ENCODE measurements at regions not wholly inside any gene's neighbourhood (a gene's known extent, or its start where the extent isn't known, plus 50 kb on each side); places are given as distances from the start of the nearest gene placed in this dataset.

DNA sequence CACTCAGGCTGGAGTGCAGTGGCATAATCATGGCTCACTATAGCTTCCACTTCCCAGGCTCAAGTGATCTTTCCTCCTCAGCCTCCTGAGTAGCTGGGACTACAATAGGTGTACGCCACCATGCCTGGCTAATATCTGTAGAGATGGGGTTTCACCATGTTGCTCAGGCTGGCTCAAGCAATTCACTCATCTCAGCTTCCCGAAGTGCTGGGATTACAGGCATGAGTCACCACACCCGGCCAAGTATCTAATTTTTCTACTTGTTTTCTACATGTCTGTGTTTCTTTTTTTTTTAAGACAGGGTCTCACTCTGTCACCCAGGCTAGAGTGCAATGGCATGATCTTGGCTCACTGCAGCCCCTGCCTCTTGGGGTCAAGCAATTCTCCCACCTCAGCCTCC lies 119.7 kb upstream of the MED13L start:
- DNase-seq (ENCODE audit: low read depth, low spot score): no peak
- POLR2A ChIA-PET: no interaction called here
- no peaks in the 10 kb centered on the region for H3K9me3 ChIP-seq (ENCODE audit: control insufficient read depth, insufficient read depth, low read length)
- no peak overlapping the region for H3K27ac ChIP-seq (ENCODE audit: low read depth, low read length)
- TF ChIP-seq, protein P1, sequence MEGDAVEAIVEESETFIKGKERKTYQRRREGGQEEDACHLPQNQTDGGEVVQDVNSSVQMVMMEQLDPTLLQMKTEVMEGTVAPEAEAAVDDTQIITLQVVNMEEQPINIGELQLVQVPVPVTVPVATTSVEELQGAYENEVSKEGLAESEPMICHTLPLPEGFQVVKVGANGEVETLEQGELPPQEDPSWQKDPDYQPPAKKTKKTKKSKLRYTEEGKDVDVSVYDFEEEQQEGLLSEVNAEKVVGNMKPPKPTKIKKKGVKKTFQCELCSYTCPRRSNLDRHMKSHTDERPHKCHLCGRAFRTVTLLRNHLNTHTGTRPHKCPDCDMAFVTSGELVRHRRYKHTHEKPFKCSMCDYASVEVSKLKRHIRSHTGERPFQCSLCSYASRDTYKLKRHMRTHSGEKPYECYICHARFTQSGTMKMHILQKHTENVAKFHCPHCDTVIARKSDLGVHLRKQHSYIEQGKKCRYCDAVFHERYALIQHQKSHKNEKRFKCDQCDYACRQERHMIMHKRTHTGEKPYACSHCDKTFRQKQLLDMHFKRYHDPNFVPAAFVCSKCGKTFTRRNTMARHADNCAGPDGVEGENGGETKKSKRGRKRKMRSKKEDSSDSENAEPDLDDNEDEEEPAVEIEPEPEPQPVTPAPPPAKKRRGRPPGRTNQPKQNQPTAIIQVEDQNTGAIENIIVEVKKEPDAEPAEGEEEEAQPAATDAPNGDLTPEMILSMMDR (IDR thresholded peaks at IDR 0.05; ENCODE audit: low read depth, low read length): no peak
- CTCF ChIA-PET: interaction anchor here (0.6 to 0.7 kb wide), 2 partner anchors 12 to 108 kb away, joined by 3 to 7 read pairs; no protein-coding TSS in a partner anchor
- no peak overlapping the region for H3K4me3 ChIP-seq (ENCODE audit: low read depth, low read length)
- H3K27me3 ChIP-seq (ENCODE audit: control insufficient read depth, insufficient read depth, low read length): no peaks in the 10 kb centered on the region

DNA sequence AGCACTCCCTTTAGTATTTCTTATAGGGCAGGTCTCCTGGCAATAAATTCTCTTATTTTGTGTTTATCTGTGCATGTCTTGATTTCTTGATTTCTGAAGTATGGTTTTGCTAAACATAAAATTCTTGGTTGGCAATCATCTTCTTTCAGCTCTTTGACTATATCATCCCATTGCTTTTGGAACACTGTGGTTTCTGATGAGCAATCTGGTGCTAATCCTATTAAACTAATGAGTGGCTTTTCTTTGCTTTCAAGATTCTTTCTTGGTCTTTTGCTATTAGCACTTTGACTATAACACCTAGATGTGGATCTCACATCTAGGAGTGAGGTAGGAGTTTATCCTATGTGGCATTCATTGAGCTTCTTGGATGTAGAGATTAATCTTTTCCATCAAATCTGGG lies 120.7 kb upstream of the MED13L start:
- no peaks in the 10 kb centered on the region for H3K27me3 ChIP-seq (ENCODE audit: control insufficient read depth, insufficient read depth, low read length)
- POLR2A ChIA-PET: no interaction called here
- DNase-seq (ENCODE audit: low read depth, low spot score): no peak
- no peak overlapping the region for H3K4me3 ChIP-seq (ENCODE audit: low read depth, low read length)
- CTCF ChIA-PET: no interaction called here
- H3K9me3 ChIP-seq (ENCODE audit: control insufficient read depth, insufficient read depth, low read length): no peaks in the 10 kb centered on the region
- H3K27ac ChIP-seq (ENCODE audit: low read depth, low read length): no peak overlapping the region
- TF ChIP-seq, protein P1 (IDR thresholded peaks at IDR 0.05; ENCODE audit: low read depth, low read length): no peak

DNA sequence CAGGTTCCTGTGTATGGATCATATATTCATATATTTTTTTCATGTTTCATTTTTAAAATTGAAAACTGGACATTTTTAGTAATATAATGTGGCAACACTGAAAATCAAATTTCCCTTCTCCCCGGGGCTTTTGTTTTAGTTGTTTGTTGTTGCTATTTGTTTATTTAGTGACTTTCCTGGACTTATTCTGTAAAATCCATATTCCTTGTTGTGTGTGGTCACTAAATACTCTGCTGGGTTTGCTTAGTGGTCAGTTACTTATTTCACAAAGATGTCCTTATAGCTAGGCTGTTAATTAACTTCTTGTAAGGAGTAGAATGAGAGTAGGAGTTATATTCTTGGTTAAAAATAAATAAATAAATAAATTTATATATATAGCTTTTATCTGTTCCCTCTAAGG lies 121.6 kb upstream of the MED13L start:
- DNase-seq (ENCODE audit: low read depth, low spot score): no peak
- TF ChIP-seq, protein P1 (IDR thresholded peaks at IDR 0.05; ENCODE audit: low read depth, low read length): no peak
- ChIA-PET POLR2A (no interaction called here), CTCF (no interaction called here)
- H3K27me3 ChIP-seq (ENCODE audit: control insufficient read depth, insufficient read depth, low read length): no peaks in the 10 kb centered on the region
- H3K4me3 ChIP-seq (ENCODE audit: low read depth, low read length): no peak overlapping the region
- H3K27ac ChIP-seq (ENCODE audit: low read depth, low read length): no peak overlapping the region
- H3K9me3 ChIP-seq (ENCODE audit: control insufficient read depth, insufficient read depth, low read length): no peaks in the 10 kb centered on the region

DNA sequence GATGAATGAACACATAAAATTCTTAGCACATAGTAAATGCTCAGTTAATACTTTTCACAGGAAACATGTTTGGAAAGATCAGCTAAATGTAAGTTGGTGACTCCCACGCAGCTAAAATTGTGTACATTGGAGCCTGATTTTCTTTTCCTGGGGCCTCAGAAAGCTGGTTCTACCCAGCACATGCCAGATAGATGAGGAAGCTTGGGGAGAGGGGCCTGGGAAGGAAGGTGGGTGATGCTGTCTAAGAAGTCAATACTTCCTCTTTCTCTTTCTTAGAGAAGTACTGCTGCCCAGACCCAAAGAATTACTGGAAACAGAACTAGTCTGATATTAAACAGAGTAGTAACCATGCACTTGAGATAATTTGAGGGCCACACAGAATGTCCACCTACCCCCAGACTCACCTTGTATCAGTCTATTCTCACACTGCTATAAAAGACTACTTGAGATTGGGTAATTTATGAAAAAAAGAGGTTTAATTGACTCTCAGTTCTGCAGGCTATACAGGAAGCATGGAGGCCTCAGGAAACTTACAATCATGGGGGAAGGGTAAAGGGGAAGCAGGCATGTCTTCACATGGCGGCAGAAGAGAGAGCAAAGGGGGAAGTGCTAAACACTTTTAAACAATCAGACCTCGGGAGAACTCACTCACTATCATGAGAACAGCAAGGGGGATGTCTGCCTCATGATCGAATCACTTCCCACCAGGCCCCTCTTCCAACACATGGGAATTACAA lies 123.3 kb upstream of the MED13L start:
- H3K27ac ChIP-seq (ENCODE audit: low read depth, low read length): no peak overlapping the region
- no peaks in the 10 kb centered on the region for H3K27me3 ChIP-seq (ENCODE audit: control insufficient read depth, insufficient read depth, low read length)
- no peaks in the 10 kb centered on the region for H3K9me3 ChIP-seq (ENCODE audit: control insufficient read depth, insufficient read depth, low read length)
- no peak for DNase-seq (ENCODE audit: low read depth, low spot score)
- ChIA-PET CTCF (interaction anchor here (0.6 kb wide), 1 partner anchor 107 kb away, joined by 4 read pairs; no protein-coding TSS in a partner anchor), POLR2A (no interaction called here)
- no peak overlapping the region for H3K4me3 ChIP-seq (ENCODE audit: low read depth, low read length)
- TF ChIP-seq, protein P1 (IDR thresholded peaks at IDR 0.05; ENCODE audit: low read depth, low read length): no peak

DNA sequence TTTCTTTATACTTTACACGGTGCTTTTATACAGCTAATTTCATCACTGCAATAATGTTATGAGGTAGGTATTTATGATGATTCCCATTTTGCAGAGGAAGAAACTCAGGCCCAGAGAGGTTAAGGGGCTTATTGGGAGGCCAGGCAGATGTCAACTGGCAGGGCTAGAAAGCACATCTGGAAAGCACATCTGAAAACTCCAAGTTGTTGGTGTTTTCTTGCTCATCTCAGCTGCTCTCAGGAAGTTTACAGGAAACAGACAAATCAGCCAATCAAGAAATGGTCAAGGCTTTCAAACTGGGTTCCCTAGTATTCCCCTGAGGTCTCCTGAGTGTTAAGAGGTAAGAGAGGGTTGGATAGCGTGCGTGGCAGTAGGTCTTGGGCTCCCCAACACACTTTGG lies 124.1 kb upstream of the MED13L start:
- no peak overlapping the region for H3K4me3 ChIP-seq (ENCODE audit: low read depth, low read length)
- POLR2A ChIA-PET: no interaction called here
- TF ChIP-seq, protein P1 (IDR thresholded peaks at IDR 0.05; ENCODE audit: low read depth, low read length): no peak
- H3K27ac ChIP-seq (ENCODE audit: low read depth, low read length): no peak overlapping the region
- no peak for DNase-seq (ENCODE audit: low read depth, low spot score)
- CTCF ChIA-PET: interaction anchor here (0.6 kb wide), 1 partner anchor 107 kb away, joined by 4 read pairs; no protein-coding TSS in a partner anchor
- H3K9me3 ChIP-seq (ENCODE audit: control insufficient read depth, insufficient read depth, low read length): no peaks in the 10 kb centered on the region
- H3K27me3 ChIP-seq (ENCODE audit: control insufficient read depth, insufficient read depth, low read length): no peaks in the 10 kb centered on the region

Data from AG04450 (cell line).